ENCODE measurements at regions not wholly inside any gene's neighbourhood (a gene's known extent, or its start where the extent isn't known, plus 50 kb on each side); places are given as distances from the start of the nearest gene placed in this dataset.

GRCh38 chr2:19600506-19600905 lies 242.1 kb upstream of the OSR1 start:
- no peak for DNase-seq (ENCODE audit: low read depth)

- DNase-seq (ENCODE audit: low read depth) = no peak
These were observed 240.5 kb upstream of the OSR1 start for GRCh38 chr2:19598971-19599370.

- DNase-seq (ENCODE audit: low read depth) = no peak
These were observed 233.8 kb upstream of the OSR1 start for GRCh38 chr2:19592197-19592596.

GRCh38 chr2:19589791-19590190 lies 231.4 kb upstream of the OSR1 start:
- no peak for DNase-seq (ENCODE audit: low read depth)

GRCh38 chr2:19580830-19581229 lies 222.4 kb upstream of the OSR1 start:
- DNase-seq (ENCODE audit: low read depth) = peak; percentile 30

- no peak for DNase-seq (ENCODE audit: low read depth)
These were observed 221.8 kb upstream of the OSR1 start for GRCh38 chr2:19580264-19580663.

GRCh38 chr2:19579461-19579860 lies 221.0 kb upstream of the OSR1 start:
- DNase-seq (ENCODE audit: low read depth) = no peak

- DNase-seq (ENCODE audit: low read depth) = peak; percentile 52
These were observed 219.3 kb upstream of the OSR1 start for GRCh38 chr2:19577723-19578122.

- DNase-seq (ENCODE audit: low read depth) = peak; percentile 35
These were observed 218.0 kb upstream of the OSR1 start for GRCh38 chr2:19576411-19576810.

- DNase-seq (ENCODE audit: low read depth) = peak; percentile 19
These were observed 217.2 kb upstream of the OSR1 start for GRCh38 chr2:19575641-19576040.

- peak; percentile 57 for DNase-seq (ENCODE audit: low read depth)
These were observed 216.4 kb upstream of the OSR1 start for GRCh38 chr2:19574778-19575260.

- no peak for DNase-seq (ENCODE audit: low read depth)
These were observed 215.4 kb upstream of the OSR1 start for GRCh38 chr2:19573784-19574183.

GRCh38 chr2:19571773-19572172 lies 213.3 kb upstream of the OSR1 start:
- no peak for DNase-seq (ENCODE audit: low read depth)

- DNase-seq (ENCODE audit: low read depth) = peak; percentile 29
These were observed 210.9 kb upstream of the OSR1 start for GRCh38 chr2:19569300-19569791.

GRCh38 chr2:19568809-19569208 lies 210.4 kb upstream of the OSR1 start:
- no peak for DNase-seq (ENCODE audit: low read depth)

GRCh38 chr2:19560785-19561184 lies 202.4 kb upstream of the OSR1 start:
- no peak for DNase-seq (ENCODE audit: low read depth)

- no peak for DNase-seq (ENCODE audit: low read depth)
These were observed 201.3 kb upstream of the OSR1 start for GRCh38 chr2:19559596-19560240.

GRCh38 chr2:19556648-19557047 lies 198.2 kb upstream of the OSR1 start:
- DNase-seq (ENCODE audit: low read depth) = no peak

GRCh38 chr2:19554520-19554919 lies 196.1 kb upstream of the OSR1 start:
- no peak for DNase-seq (ENCODE audit: low read depth)

GRCh38 chr2:19552270-19552669 lies 193.8 kb upstream of the OSR1 start:
- DNase-seq (ENCODE audit: low read depth) = no peak

GRCh38 chr2:19550750-19551149 lies 192.3 kb upstream of the OSR1 start:
- DNase-seq (ENCODE audit: low read depth) = no peak

- DNase-seq (ENCODE audit: low read depth) = no peak
These were observed 191.4 kb upstream of the OSR1 start for GRCh38 chr2:19549821-19550220.

GRCh38 chr2:19548116-19548515 lies 189.7 kb upstream of the OSR1 start:
- DNase-seq (ENCODE audit: low read depth) = no peak

GRCh38 chr2:19547321-19547720 lies 188.9 kb upstream of the OSR1 start:
- DNase-seq (ENCODE audit: low read depth) = no peak
